ENCODE measurements at regions not wholly inside any gene's neighbourhood (a gene's known extent, or its start where the extent isn't known, plus 50 kb on each side); places are given as distances from the start of the nearest gene placed in this dataset.

- TF ChIP-seq CREB1 (CRISPR knock-in tag; IDR thresholded peaks at IDR 0.05; ENCODE audit: low read depth) (no peak), POLR2AphosphoS5 (IDR thresholded peaks at IDR 0.05; ENCODE audit: low read depth) (no peak), EZH2 (IDR thresholded peaks at IDR 0.05; ENCODE audit: low read depth, unreplicated experiment) (no peak), ZNF114 (CRISPR knock-in tag; IDR thresholded peaks at IDR 0.05) (no peak)
- TF ChIP-seq, protein P1, sequence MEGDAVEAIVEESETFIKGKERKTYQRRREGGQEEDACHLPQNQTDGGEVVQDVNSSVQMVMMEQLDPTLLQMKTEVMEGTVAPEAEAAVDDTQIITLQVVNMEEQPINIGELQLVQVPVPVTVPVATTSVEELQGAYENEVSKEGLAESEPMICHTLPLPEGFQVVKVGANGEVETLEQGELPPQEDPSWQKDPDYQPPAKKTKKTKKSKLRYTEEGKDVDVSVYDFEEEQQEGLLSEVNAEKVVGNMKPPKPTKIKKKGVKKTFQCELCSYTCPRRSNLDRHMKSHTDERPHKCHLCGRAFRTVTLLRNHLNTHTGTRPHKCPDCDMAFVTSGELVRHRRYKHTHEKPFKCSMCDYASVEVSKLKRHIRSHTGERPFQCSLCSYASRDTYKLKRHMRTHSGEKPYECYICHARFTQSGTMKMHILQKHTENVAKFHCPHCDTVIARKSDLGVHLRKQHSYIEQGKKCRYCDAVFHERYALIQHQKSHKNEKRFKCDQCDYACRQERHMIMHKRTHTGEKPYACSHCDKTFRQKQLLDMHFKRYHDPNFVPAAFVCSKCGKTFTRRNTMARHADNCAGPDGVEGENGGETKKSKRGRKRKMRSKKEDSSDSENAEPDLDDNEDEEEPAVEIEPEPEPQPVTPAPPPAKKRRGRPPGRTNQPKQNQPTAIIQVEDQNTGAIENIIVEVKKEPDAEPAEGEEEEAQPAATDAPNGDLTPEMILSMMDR (conservative IDR thresholded peaks at IDR 0.05; ENCODE audit: low read depth in 2 of 2), result no peak
Observed at GRCh38 chr10:6743291-6743849, 163.3 kb upstream of the PRKCQ start.
